Transverse colon (tissue), 4 donors: ENCODE measurements at regions not wholly inside any gene's neighbourhood (a gene's known extent, or its start where the extent isn't known, plus 50 kb on each side); places are given as distances from the start of the nearest gene placed in this dataset.

Source experiments
- DNase-seq: peaks from one replicate; pipeline ENCODE4 v3.0.0-alpha.2; 2019
- H3K27ac ChIP-seq, 4 donors: fragments of 200-600 bp; sonication (generic); 2 replicates each; pipeline ENCODE4 v1.5.1; 2016 to 2018; ENCODE audit warnings: inconsistent platforms in 4 of 4
- H3K27me3 ChIP-seq: fragments of 200-600 bp; sonication (generic); 2 replicates; pipeline ENCODE4 v1.5.1; 2017; ENCODE audit warnings: inconsistent platforms
- H3K36me3 ChIP-seq, 4 donors: fragments of 200-600 bp; sonication (generic); 2 replicates each; pipeline ENCODE4 v1.5.1; 2017 to 2019; ENCODE audit warnings: inconsistent platforms in 4 of 4
- H3K4me1 ChIP-seq, 4 donors: fragments of 200-600 bp; sonication (generic); 2 replicates each; pipeline ENCODE4 v1.5.1; 2017 to 2020; ENCODE audit warnings: inconsistent platforms in 4 of 4
- H3K4me3 ChIP-seq, 4 donors: fragments of 200-600 bp; sonication (generic); 1 replicate in 1 of 4; 2 replicates in 3 of 4; pipeline versions ENCODE4 v1.5.1 to v1.6.1; 2017 to 2019; ENCODE audit warnings: inconsistent platforms in 4 of 4
- H3K9me3 ChIP-seq, 2 donors: fragments of 200-600 bp; sonication (generic); 2 replicates each; pipeline ENCODE4 v1.5.1; 2017 to 2019; ENCODE audit warnings: inconsistent platforms in 2 of 2
- CTCF ChIP-seq, 5 experiments: fragments of 200-600 bp in 3 of 5; fragments of 450-650 bp in 2 of 5; sonication (generic) in 3 of 5; IDR thresholded peaks; 1 replicate in 2 of 5; 2 replicates in 3 of 5; pipeline ENCODE4 v1.5.1; 2016 to 2017; ENCODE audit warnings: antibody characterized with exemption in 5 of 5, inconsistent platforms in 3 of 5, mild to moderate bottlenecking in 2 of 5, moderate library complexity in 1 of 5
- EP300 ChIP-seq: sonication (generic); formaldehyde crosslinking; IDR thresholded peaks from one replicate; pipeline ENCODE4 v1.6.1; 2017; ENCODE audit warnings: antibody characterized with exemption, low read depth
- POLR2A ChIP-seq: fragments of 450-650 bp; IDR thresholded peaks from one replicate; pipeline ENCODE4 v1.6.1; 2016; ENCODE audit warnings: antibody characterized with exemption, mild to moderate bottlenecking, moderate library complexity
- POLR2AphosphoS5 ChIP-seq, 3 donors: sonication (generic); formaldehyde crosslinking; IDR thresholded peaks; one replicate each; pipeline ENCODE4 v1.6.1; 2016; ENCODE audit warnings: antibody characterized with exemption in 3 of 3
- WGBS, 2 donors: methylation state at CpG; one replicate each; pipeline ENCODE4 v1.1.5; 2018; ENCODE audit warnings: low coverage in 1 of 2; 5-methylcytosine and 5-hydroxymethylcytosine counted together
- in situ Hi-C, 4 donors: fragments of 200-750 bp; cut with MboI; loops; one replicate each; pipeline versions ENCODE4 v1.15.0 to v1.15.1; 2017; ENCODE audit warnings: low sequenced_read_pairs in 3 of 4, low pct_ligation_motif_present in 1 of 4, low pct_unique_long_range_greater_than_20kb in 1 of 4
- intact Hi-C: fragments of 100-400 bp; cut with DNase I; formaldehyde crosslinking; loops from one replicate; pipeline ENCODE4 v1.15.1; 2023; ENCODE audit warnings: low total_unique reads

- Histone ChIP-seq H3K27ac (no peak overlapping the region), H3K9me3 (peaks cover 0 to 4% of the 10 kb centered on the region in 2 donors), H3K4me3 (no peak overlapping the region), H3K4me1 (no peaks in the 10 kb centered on the region), H3K36me3 (no peaks in the 10 kb centered on the region), H3K27me3 (no peaks in the 10 kb centered on the region)
- in situ Hi-C loops (no loop called here), intact Hi-C loops (no loop called here)
- DNase-seq: no peak
- 33 to 39% methylated on average over 3 of the region's 3 CpGs for WGBS, 2 donors
- TF ChIP-seq POLR2A (no peak), CTCF (IDR thresholded peaks at IDR 0.05) (no peak), EP300 (no peak), POLR2AphosphoS5 (IDR thresholded peaks at IDR 0.05) (no peak)
These were observed 85.8 kb upstream of the NELL2 start for GRCh38 chr12:44961887-44962286.

GRCh38 chr12:44960856-44961255 is 84.7 kb upstream of the NELL2 start:
- TF ChIP-seq POLR2AphosphoS5 (IDR thresholded peaks at IDR 0.05): no peak
- TF ChIP-seq CTCF (IDR thresholded peaks at IDR 0.05): no peak
- no peak for TF ChIP-seq EP300
- TF ChIP-seq POLR2A: no peak
- no peaks in the 10 kb centered on the region for H3K36me3 ChIP-seq
- no peaks in the 10 kb centered on the region for H3K27me3 ChIP-seq
- intact Hi-C loops: no loop called here
- H3K4me1 ChIP-seq: no peaks in the 10 kb centered on the region
- peaks cover 0 to 4% of the 10 kb centered on the region in 2 donors for H3K9me3 ChIP-seq
- WGBS, 2 donors: 83% methylated on average over 3 of the region's 3 CpGs; no CpG with 5 or more reads in 1 of the 2 donors
- no peak overlapping the region for H3K4me3 ChIP-seq
- in situ Hi-C loops: no loop called here
- no peak for DNase-seq
- no peak overlapping the region for H3K27ac ChIP-seq

GRCh38 chr12:44960423-44960822 is 84.3 kb upstream of the NELL2 start:
- intact Hi-C loops: no loop called here
- Histone ChIP-seq H3K4me1 (no peaks in the 10 kb centered on the region), H3K27ac (no peak overlapping the region), H3K36me3 (no peaks in the 10 kb centered on the region), H3K27me3 (no peaks in the 10 kb centered on the region), H3K4me3 (no peak overlapping the region), H3K9me3 (peaks cover 0 to 4% of the 10 kb centered on the region in 2 donors)
- TF ChIP-seq CTCF (IDR thresholded peaks at IDR 0.05) (no peak), EP300 (no peak), POLR2A (no peak), POLR2AphosphoS5 (IDR thresholded peaks at IDR 0.05) (no peak)
- 66 to 84% methylated on average over 2 to 3 of the region's 3 CpGs for WGBS, 2 donors
- in situ Hi-C loops: no loop called here
- DNase-seq: no peak

GRCh38 chr12:44947163-44947562 is 71.0 kb upstream of the NELL2 start:
- intact Hi-C loops (no loop called here), in situ Hi-C loops (loop anchor here in 3 of 4 donors (25.0 kb wide), 2 partner anchors 935 to 960 kb away; no protein-coding TSS in a partner anchor)
- peaks cover 4% of the 10 kb centered on the region for H3K27me3 ChIP-seq
- WGBS, 2 donors: 69 to 93% methylated on average over 1 of the region's 1 CpG
- no peaks in the 10 kb centered on the region for H3K9me3 ChIP-seq
- H3K27ac ChIP-seq: no peak overlapping the region
- no peak for DNase-seq
- H3K36me3 ChIP-seq: no peaks in the 10 kb centered on the region
- H3K4me1 ChIP-seq: no peaks in the 10 kb centered on the region
- no peak for TF ChIP-seq CTCF (IDR thresholded peaks at IDR 0.05)
- no peak for TF ChIP-seq POLR2AphosphoS5 (IDR thresholded peaks at IDR 0.05)
- no peak for TF ChIP-seq POLR2A
- no peak for TF ChIP-seq EP300
- no peak overlapping the region for H3K4me3 ChIP-seq
